ENCODE measurements at regions not wholly inside any gene's neighbourhood (a gene's known extent, or its start where the extent isn't known, plus 50 kb on each side); places are given as distances from the start of the nearest gene placed in this dataset.

DNA sequence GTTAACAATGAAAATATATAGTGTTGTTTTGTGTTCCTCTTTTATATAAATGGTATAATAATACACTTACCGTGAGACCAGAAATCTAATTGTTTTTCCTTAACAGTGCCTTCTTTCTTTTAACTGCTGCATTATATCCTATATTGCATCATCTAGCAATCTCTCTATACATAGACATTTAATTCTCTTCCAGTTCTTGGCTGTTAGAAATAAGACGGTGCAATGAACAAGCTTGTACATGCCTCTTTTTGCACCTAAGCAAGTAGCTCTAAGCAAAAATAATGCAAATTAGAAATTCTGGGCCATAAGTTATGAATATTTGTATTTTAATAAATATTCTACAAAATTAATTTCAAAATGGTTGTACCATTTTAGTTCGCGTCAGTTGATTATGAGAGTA is 55.9 kb upstream of the AHR start:
- H3K36me3 ChIP-seq (ENCODE audit: control insufficient read depth, insufficient read depth, low read length), result no peaks in the 10 kb centered on the region

DNA sequence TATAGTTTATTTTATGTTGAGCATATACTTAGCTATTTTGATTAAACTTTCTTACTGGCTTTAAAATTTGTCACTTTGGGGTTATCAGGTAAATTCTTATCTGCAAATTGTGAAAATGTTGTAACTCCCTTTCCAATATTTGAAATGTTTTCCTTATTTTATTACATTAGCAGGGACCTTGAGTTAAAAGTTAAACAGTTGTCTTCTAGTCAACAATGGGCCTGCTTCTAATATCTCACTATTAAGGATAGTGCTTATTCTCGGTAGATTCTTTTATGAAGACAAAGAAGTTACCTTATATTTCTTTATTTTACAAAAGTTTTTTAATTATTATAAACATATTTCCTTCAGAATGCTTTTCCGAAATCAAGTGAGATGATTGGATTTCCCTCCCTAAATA is 53.7 kb upstream of the AHR start:
- H3K36me3 ChIP-seq (ENCODE audit: control insufficient read depth, insufficient read depth, low read length), result no peaks in the 10 kb centered on the region
- 72% methylated on average over 2 of the region's 2 CpGs for WGBS (ENCODE audit: insufficient coverage, low lambda C conversion rate)
- no peaks in the 10 kb centered on the region for H3K27me3 ChIP-seq (ENCODE audit: control insufficient read depth, insufficient read depth, low read length)
- no peak overlapping the region for H3K27ac ChIP-seq (ENCODE audit: low read length)
- H3K4me3 ChIP-seq (ENCODE audit: low read length), result no peak overlapping the region
- no peaks in the 10 kb centered on the region for H3K4me1 ChIP-seq (ENCODE audit: control insufficient read depth, insufficient read depth, low read length)
- DNase-seq, result no peak
- no peaks in the 10 kb centered on the region for H3K9me3 ChIP-seq (ENCODE audit: control insufficient read depth, low read depth, low read length)

More for the DNA sequence above, 55.9 kb upstream of the AHR start:
- DNase-seq, result no peak
- Histone ChIP-seq H3K27me3 (ENCODE audit: control insufficient read depth, insufficient read depth, low read length) (no peaks in the 10 kb centered on the region), H3K4me1 (ENCODE audit: control insufficient read depth, insufficient read depth, low read length) (no peaks in the 10 kb centered on the region), H3K4me3 (ENCODE audit: low read length) (no peak overlapping the region), H3K9me3 (ENCODE audit: control insufficient read depth, low read depth, low read length) (no peaks in the 10 kb centered on the region), H3K27ac (ENCODE audit: low read length) (no peak overlapping the region)
- 85% methylated on average over 3 of the region's 4 CpGs for WGBS (ENCODE audit: insufficient coverage, low lambda C conversion rate)

DNA sequence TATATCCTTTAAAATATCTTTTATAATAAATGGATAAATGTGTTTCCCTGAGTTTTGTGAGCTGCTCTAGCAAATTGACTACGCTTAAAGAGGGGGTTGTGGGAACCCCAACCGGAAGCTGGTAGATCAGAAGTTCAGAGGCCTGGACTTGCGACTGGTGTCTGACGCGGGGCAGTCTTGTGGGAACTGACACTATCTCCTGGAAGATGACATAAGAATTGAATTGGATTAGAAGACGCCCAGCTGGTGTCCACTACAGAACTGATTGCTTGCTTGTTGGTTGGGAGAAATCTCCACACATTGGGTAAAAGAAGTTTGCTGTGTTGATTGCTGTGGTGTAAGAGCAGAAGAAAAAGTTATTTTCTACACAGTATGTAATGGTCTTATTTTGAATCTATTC is 51.1 kb upstream of the AHR start:
- Histone ChIP-seq H3K27me3 (ENCODE audit: control insufficient read depth, insufficient read depth, low read length) (no peaks in the 10 kb centered on the region), H3K4me1 (ENCODE audit: control insufficient read depth, insufficient read depth, low read length) (no peaks in the 10 kb centered on the region), H3K36me3 (ENCODE audit: control insufficient read depth, insufficient read depth, low read length) (no peaks in the 10 kb centered on the region), H3K27ac (ENCODE audit: low read length) (no peak overlapping the region), H3K4me3 (ENCODE audit: low read length) (no peak overlapping the region), H3K9me3 (ENCODE audit: control insufficient read depth, low read depth, low read length) (no peaks in the 10 kb centered on the region)
- DNase-seq, result no peak
- no CpG with 5 or more reads among the region's 6 CpGs for WGBS (ENCODE audit: insufficient coverage, low lambda C conversion rate)

DNA sequence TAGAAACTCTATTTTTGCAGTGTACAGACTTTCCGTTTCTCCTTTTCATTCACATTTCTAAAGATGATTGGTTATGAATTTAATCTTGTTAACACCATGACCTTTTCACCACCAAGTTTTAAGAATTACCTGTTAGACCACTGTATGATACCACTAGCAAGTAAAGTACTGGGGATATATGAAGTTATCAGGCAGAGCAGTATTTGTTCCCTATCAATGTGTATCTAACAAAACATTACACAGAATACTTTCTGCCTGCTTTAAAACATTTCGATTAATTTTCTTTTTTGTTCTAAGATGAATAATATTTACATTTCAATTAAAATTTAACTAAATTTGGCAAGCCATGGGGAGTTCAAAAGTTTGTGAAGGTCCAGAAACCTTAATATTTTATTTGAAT is 49.9 kb upstream of the AHR start:
- H3K27me3 ChIP-seq (ENCODE audit: control insufficient read depth, insufficient read depth, low read length), result no peaks in the 10 kb centered on the region
- H3K27ac ChIP-seq (ENCODE audit: low read length), result no peak overlapping the region
- DNase-seq, result no peak
- no CpG with 5 or more reads among the region's 2 CpGs for WGBS (ENCODE audit: insufficient coverage, low lambda C conversion rate)
- no peak overlapping the region for H3K4me3 ChIP-seq (ENCODE audit: low read length)
- no peaks in the 10 kb centered on the region for H3K36me3 ChIP-seq (ENCODE audit: control insufficient read depth, insufficient read depth, low read length)
- H3K9me3 ChIP-seq (ENCODE audit: control insufficient read depth, low read depth, low read length), result no peaks in the 10 kb centered on the region
- H3K4me1 ChIP-seq (ENCODE audit: control insufficient read depth, insufficient read depth, low read length), result no peaks in the 10 kb centered on the region

All from large intestine (tissue), 3 donors.